HTR-8/SVneo (cell line): ENCODE measurements at regions not wholly inside any gene's neighbourhood (a gene's known extent, or its start where the extent isn't known, plus 50 kb on each side); places are given as distances from the start of the nearest gene placed in this dataset.

Source experiments
- DNase-seq: peaks from one replicate; pipeline ENCODE4 v3.0.0; 2011; ENCODE audit warnings: low spot score, mixed read lengths; ENCODE audit not compliant: insufficient read length
- FAIRE-seq: peaks from 2 replicates; lab custom pipeline; 2011; peaks lifted over from hg19 to GRCh38; lab: Jason Lieb, UNC

- FAIRE-seq (no peak), DNase-seq (no peak)
These were observed 113.1 kb downstream of the TTLL2 start for GRCh38 chr6:167437888-167438484.

DNA sequence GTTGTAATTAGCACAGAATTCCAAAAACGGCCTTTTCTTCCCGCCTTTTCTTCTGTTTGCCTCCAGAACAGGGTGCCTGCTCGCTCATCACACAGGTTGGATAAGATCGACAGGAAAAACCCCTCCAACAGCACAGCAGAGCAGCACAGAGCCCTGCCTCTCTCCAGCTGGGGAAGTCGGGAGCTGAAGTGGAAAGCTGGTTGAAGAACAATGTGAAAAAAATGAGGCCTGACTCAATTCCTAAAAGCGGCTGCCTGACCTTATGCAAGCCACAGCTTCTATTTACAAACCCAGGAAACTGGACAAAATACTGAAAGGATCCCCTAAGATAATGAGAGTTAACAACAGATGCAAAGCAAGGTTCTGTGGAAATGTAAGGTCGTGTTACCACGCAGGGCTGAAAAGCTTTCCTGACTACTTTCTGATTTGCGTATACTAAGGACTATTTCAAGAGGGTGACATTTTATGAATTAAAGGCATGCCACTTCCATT lies 116.9 kb downstream of the TTLL2 start:
- FAIRE-seq (no peak), DNase-seq (no peak)

DNA sequence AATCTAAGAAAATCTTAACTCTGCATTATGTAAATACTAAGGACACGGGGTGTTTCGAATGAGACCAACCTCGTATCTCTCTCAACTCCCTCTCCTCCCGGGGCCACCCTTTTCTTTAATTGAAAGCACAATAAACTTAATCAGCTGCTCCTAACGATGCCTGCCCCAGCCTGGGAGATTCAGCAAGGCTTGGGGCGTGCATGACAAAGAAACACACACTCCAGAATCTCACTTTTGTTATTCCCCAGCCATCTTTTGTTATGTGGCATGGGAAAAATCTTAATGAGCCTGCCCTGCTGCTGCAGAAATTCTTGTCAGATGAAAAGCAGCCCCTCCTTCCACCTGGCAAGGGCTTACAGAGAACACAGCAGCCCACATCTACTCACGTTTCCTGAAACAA lies 117.4 kb downstream of the TTLL2 start:
- DNase-seq = no peak
- no peak for FAIRE-seq

DNA sequence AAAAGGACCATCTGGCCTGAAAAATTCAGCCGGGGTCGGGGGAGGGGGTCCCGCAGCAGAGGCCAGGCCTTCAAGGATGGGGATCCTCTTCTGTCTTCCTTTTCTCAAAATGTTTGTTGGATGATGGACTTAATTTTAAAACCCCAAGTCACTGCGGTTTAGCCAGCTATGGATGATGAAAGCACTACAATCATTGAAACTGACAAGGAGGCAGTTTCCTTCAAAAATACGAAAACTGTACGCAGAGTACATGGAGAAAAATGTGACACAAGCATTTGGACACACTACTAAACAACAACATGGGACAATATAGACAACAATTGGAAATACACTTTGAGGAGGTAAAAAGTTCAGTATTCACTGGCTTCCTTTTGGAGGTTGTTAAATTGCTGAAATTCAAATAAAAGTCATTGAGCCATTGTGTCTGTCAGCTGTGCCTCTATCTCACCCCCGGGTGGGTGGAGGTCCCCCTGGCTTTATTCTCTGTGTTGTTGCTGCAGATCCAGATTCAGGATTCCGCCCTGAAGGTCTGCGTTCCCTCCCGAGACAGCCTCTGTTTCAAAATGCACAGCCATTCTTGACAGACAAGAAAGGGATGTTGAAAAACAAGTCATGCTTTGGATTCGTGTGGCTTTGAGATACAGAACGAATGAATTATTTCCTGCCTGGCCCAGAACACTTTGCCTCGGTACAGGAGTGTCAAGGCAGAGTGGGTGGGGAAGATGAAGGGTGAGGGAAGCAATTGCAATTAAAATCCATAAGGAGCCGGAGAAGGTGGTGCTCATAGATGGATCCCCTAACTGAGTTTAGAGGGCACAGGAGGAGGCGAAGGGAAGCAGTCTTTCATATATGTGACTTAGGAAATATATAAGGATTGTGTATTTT lies 118.2 kb downstream of the TTLL2 start:
- FAIRE-seq (no peak), DNase-seq (no peak)

DNA sequence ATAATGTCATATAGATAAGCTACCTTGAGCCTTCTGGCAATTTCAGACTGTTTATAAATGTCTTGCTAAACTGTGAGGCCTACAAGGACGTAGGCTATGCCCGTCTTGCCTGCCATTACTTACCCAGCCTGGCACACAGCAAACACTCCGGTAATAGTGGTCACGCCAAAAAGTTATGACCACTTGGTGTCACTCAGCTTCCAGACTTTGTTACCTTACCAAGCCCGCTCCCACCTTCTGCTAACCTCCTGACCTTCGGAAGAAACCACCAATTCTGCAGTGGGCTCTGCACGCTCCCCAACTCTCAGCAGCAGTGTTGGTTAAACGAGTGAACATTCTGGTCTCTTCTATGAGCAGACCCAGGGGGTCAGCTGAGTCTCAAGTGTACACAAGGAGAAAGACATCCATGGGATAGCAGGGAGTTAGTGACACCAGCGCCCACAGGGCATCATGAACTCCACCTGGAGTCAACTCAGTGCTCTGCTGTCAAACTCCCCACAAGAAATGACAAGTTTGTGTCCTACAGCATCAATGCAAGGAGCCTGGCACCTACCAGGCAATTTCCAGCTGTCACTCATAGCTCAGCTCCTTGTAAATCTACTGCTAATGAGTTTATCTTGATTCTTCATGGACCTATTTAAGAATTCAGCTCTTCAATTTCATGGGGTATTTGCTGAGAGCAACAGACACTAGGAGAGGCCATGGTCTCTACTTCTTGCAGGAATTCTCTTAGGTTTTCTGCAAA lies 119.9 kb downstream of the TTLL2 start:
- DNase-seq (no peak), FAIRE-seq (no peak)

GRCh38 chr6:167445568-167445967 lies 120.7 kb downstream of the TTLL2 start:
- FAIRE-seq = no peak

DNA sequence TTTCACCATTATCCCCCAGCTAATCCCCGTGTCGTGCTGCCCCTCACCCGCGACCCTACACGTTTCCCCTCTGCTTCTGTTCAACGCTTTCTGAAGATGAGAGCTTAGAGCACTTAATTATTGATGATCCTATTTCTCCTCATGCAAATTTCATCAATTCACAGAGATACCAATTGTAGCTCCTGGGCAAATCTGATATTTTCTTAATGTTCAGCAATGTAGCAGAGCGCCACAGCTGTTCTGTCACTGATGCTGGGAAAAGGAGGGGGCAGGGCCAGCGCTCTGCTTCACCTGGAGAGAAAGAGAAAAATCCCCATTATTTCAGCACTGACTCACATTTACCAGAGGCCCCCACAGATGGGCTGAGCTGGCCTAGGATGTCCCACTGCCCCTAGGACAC lies 121.2 kb downstream of the TTLL2 start:
- no peak for DNase-seq
- FAIRE-seq = no peak

More at GRCh38 chr6:167445568-167445967, 120.7 kb downstream of the TTLL2 start:
- no peak for DNase-seq

DNA sequence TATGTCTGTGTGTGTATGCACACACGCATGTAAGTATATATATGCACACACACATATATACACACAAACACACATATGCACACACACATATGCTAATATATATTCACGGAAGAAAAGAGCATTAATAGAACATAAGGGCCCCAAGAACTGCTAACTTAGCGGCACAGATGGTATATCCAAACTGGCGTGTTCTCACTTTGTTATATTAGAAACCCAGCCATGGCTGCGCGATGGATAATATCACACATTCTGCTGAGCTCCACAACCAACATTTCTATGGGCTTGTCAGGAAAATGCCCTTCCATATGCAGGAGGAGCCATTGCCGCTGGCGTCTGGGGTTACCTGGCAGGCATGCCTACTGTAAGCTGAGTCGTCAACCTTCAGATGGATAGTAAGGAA lies 122.1 kb downstream of the TTLL2 start:
- DNase-seq = no peak
- FAIRE-seq = no peak

DNA sequence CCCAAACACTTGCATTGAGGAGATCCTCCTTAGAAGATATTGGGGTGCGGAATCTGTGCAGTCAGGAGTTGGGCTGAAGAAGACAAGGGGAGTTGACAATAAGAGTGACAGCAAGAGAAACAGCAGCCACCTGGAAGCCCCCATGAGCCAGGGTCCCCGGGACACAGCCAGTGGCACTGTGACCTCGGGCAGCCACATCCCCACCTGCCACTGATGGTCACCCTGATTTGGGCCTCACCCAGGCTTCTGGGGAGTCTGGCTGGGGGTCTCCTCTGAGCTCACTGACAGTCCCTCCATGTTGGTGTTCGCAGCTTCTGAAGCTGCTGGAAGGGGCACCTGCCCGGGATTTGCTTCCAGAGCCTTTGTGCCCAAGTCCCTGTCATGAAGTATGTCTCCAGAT lies 123.5 kb downstream of the TTLL2 start:
- FAIRE-seq = no peak

GRCh38 chr6:167449094-167449861 lies 124.4 kb downstream of the TTLL2 start:
- no peak for DNase-seq
- no peak for FAIRE-seq

More for the DNA sequence above, 123.5 kb downstream of the TTLL2 start:
- no peak for DNase-seq

- FAIRE-seq = no peak
- DNase-seq = no peak
These were observed 125.7 kb downstream of the TTLL2 start for GRCh38 chr6:167450626-167451025.

DNA sequence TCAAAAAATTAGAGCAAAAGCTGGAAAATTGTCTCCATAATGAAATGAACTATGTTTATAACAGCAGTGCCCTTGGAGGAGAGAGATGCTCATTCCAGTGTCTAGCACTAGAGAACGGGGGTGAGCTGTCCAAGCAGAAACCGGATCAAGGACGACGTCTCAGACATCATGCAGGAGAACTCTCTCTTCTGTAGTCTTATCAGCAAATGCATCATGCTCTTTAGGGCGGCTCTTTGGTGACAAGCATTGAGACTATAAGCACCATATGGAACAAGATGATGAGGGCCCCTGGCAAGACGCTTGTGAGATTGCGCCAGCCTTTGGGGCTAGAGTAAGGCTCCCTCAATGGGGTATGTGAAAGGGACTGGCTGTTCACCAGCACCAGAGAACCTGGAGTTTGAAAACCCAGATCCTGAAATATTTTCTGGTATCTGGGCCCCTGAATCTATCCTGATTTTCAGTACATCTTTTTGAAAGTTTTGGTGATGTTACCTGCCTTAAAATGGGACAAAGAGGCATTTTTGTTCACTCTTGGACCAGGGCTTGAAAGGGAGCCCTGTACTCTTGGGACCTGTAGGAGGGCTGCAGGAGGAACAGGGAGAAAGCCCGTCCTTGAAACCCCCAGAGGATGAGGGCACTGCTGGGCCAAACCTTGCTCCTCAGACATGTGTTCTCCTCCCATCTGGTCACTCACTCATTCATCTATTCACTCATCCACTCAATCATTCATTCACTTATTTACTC lies 127.6 kb downstream of the TTLL2 start:
- FAIRE-seq = no peak

GRCh38 chr6:167453082-167453446 lies 128.2 kb downstream of the TTLL2 start:
- no peak for FAIRE-seq
- no peak for DNase-seq

More for the DNA sequence above, 127.6 kb downstream of the TTLL2 start:
- DNase-seq = no peak

DNA sequence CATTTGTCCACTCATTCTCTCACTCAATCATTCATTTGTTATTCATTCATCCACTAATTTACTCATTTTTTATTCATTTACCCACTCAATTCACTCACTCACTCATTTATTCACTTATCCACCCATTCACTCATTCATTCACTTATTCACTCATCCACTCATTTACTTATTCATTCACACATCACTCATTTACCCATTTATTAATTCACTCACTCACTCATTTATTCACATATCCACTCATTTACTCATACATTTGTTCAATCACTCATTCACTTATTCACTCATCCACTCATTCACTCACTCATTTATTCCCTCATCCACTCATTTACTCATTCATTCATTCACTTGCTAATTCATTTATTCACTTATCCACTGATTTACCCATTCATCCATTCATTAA lies 129.1 kb downstream of the TTLL2 start:
- FAIRE-seq = no peak

GRCh38 chr6:167455371-167455770 lies 130.5 kb downstream of the TTLL2 start:
- FAIRE-seq (no peak), DNase-seq (no peak)

More for the DNA sequence above, 129.1 kb downstream of the TTLL2 start:
- no peak for DNase-seq

DNA sequence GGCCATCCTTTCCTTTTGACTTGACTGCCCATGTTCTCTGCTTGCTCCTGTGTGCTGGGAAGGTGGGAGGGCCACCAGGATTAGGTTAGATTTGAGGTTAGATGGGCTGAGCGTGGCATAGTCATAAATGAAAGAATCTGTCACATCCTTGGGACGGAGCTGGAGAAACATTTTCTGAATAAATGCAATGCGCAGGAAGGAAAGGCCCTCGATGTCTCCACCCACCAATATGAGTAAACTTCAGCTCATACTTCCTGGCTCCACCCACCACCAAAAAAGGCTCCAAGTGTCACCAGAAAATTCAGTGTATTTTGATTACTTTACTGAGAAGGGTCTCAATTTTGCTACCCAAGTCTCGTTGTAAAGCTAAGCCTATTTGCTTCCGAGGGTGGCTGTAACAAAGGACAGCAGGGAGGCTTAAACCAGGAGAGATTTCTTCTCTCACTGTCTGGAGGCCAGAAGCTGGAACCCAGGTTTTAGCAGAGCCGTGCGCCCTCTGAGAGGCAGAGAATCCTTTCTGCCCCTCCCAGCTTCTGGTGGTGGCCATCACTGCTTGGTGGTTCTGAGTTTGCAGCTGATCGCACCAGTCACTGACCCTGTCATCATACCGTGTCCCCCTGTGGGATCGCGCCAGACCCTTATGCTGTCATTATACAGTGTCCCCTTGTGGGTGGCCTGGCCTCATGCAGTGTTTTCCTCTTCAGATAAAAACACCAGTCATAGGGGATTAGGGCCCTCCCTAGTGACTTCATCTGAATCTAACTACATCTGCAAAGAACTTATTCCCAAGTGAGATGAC lies 137.8 kb downstream of the TTLL2 start:
- FAIRE-seq = no peak
- DNase-seq = no peak

DNA sequence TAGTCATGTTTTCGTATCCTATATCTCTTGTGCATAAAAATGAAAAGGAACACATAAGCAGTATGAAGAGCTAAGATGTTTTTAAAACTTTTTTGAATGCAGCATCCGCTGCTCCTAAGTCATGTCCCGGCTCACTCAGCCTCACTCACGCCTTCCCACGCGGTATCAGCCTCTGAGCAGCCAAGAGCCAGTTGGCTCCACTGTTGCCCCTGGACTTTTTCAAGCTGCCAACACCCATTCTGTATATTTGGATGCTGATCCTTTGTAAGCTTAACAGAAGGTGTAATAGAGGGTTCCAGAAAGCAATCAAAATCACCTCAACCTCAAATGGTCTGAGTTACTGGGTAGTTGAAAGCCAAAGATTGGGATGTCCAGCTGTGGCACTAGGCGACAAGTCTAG lies 139.3 kb downstream of the TTLL2 start:
- FAIRE-seq (no peak), DNase-seq (no peak)

GRCh38 chr6:167465482-167465881 lies 140.6 kb downstream of the TTLL2 start:
- no peak for DNase-seq
- FAIRE-seq = no peak

GRCh38 chr6:167467282-167467681 lies 142.4 kb downstream of the TTLL2 start:
- FAIRE-seq (no peak), DNase-seq (no peak)
